ENCODE measurements at regions not wholly inside any gene's neighbourhood (a gene's known extent, or its start where the extent isn't known, plus 50 kb on each side); places are given as distances from the start of the nearest gene placed in this dataset.

DNA sequence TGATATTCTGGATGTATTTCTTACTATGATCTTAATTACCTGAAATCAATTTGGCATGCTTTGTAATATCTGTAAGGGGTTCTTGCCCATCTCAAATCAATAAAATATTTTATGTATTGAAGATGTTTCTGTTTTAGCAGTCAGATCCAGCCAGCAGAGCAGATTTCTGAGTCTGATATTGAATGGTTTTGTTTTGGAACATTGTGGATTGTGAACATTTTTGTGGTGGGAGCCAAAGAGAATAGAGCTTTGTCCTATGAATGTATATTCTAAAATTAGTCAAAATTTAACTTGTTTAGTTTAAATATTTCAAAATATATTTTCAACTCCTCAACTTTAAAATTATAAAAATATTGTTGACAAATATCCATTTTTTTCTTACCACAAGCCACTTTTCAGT is 197.0 kb downstream of the UBE2E3 start:
- no peak overlapping the region for H3K27ac ChIP-seq (ENCODE audit: control insufficient read depth, insufficient read depth, low read length)
- dilution Hi-C loops (cut with MboI; ENCODE audit: extremely low pct_ligation_motif_present, low sequenced_read_pairs) = no loop called here
- no peaks in the 10 kb centered on the region for H3K4me1 ChIP-seq (ENCODE audit: control insufficient read depth, extremely low read depth, insufficient read depth, low read length)
- TF ChIP-seq, protein P1, sequence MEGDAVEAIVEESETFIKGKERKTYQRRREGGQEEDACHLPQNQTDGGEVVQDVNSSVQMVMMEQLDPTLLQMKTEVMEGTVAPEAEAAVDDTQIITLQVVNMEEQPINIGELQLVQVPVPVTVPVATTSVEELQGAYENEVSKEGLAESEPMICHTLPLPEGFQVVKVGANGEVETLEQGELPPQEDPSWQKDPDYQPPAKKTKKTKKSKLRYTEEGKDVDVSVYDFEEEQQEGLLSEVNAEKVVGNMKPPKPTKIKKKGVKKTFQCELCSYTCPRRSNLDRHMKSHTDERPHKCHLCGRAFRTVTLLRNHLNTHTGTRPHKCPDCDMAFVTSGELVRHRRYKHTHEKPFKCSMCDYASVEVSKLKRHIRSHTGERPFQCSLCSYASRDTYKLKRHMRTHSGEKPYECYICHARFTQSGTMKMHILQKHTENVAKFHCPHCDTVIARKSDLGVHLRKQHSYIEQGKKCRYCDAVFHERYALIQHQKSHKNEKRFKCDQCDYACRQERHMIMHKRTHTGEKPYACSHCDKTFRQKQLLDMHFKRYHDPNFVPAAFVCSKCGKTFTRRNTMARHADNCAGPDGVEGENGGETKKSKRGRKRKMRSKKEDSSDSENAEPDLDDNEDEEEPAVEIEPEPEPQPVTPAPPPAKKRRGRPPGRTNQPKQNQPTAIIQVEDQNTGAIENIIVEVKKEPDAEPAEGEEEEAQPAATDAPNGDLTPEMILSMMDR (optimal IDR thresholded peaks at IDR 0.05 in 1 of 3, IDR thresholded peaks at IDR 0.05 in 1 of 3, conservative IDR thresholded peaks at IDR 0.05 in 1 of 3; ENCODE audit: extremely low read depth in 1 of 3, insufficient read depth in 2 of 3, low read length in 3 of 3) = no peak
- no peak for TF ChIP-seq EZH2 (IDR thresholded peaks at IDR 0.05; ENCODE audit: low read length)
- DNase-seq (ENCODE audit: low read depth, low spot score) = no peak
- no peak overlapping the region for H3K4me3 ChIP-seq (ENCODE audit: control insufficient read depth in 2 of 3, extremely low read depth in 1 of 3, insufficient read depth in 2 of 3, low read depth in 1 of 3, low read length in 3 of 3)
- FAIRE-seq = no peak
- no peak overlapping the region for H2AFZ ChIP-seq (ENCODE audit: control insufficient read depth, low read length)
- H4K20me1 ChIP-seq (ENCODE audit: control insufficient read depth, extremely low read depth, insufficient read depth, low read length) = no peaks in the 10 kb centered on the region
- no peaks in the 10 kb centered on the region for H3K9me1 ChIP-seq (ENCODE audit: control insufficient read depth, extremely low read depth, insufficient read depth, low read length)
- H3K36me3 ChIP-seq (ENCODE audit: control insufficient read depth in 2 of 2, extremely low read depth in 1 of 2, insufficient read depth in 2 of 2, low read length in 2 of 2) = no peaks in the 10 kb centered on the region
- H3K79me2 ChIP-seq (ENCODE audit: control insufficient read depth, insufficient read depth, low read length) = no peaks in the 10 kb centered on the region
- no peaks in the 10 kb centered on the region for H3K9me3 ChIP-seq (ENCODE audit: control insufficient read depth, low read depth, low read length)
- H3K27me3 ChIP-seq (ENCODE audit: control insufficient read depth, extremely low read depth, insufficient read depth, low read length) = no peaks in the 10 kb centered on the region
- H3K9ac ChIP-seq (ENCODE audit: control insufficient read depth, extremely low read depth, insufficient read depth, low read length) = no peak overlapping the region
- no peak overlapping the region for H3K4me2 ChIP-seq (ENCODE audit: control insufficient read depth, extremely low read depth, insufficient read depth, low read depth, low read length)

DNA sequence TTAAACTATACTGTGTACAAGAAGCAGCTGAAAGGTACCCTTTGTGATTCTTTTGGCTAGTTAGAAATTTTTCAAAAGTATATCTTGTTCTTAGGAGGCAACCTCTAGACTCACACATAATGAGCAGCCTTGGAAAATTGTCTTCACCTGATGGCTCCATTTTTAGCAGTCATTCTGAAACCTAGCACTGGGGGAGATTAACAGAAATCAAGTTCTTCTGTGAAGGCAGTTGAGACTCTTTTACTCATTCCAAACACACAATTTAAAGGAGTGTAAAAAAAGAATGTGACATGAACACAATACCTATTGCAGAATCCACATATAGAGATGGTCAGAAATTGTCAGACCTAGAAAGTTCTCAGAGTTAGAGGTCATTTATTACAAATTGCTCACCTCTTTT is 197.7 kb downstream of the UBE2E3 start:
- FAIRE-seq = no peak
- H3K79me2 ChIP-seq (ENCODE audit: control insufficient read depth, insufficient read depth, low read length) = no peaks in the 10 kb centered on the region
- dilution Hi-C loops (cut with MboI; ENCODE audit: extremely low pct_ligation_motif_present, low sequenced_read_pairs) = no loop called here

More for the DNA sequence above, 197.7 kb downstream of the UBE2E3 start:
- no peak overlapping the region for H3K27ac ChIP-seq (ENCODE audit: control insufficient read depth, insufficient read depth, low read length)
- H4K20me1 ChIP-seq (ENCODE audit: control insufficient read depth, extremely low read depth, insufficient read depth, low read length) = no peaks in the 10 kb centered on the region
- no peaks in the 10 kb centered on the region for H3K9me3 ChIP-seq (ENCODE audit: control insufficient read depth, low read depth, low read length)
- H3K4me3 ChIP-seq (ENCODE audit: control insufficient read depth in 2 of 3, extremely low read depth in 1 of 3, insufficient read depth in 2 of 3, low read depth in 1 of 3, low read length in 3 of 3) = no peak overlapping the region
- no peaks in the 10 kb centered on the region for H3K9me1 ChIP-seq (ENCODE audit: control insufficient read depth, extremely low read depth, insufficient read depth, low read length)
- H3K4me2 ChIP-seq (ENCODE audit: control insufficient read depth, extremely low read depth, insufficient read depth, low read depth, low read length) = no peak overlapping the region
- no peaks in the 10 kb centered on the region for H3K27me3 ChIP-seq (ENCODE audit: control insufficient read depth, extremely low read depth, insufficient read depth, low read length)
- no peak overlapping the region for H3K9ac ChIP-seq (ENCODE audit: control insufficient read depth, extremely low read depth, insufficient read depth, low read length)
- no peak for DNase-seq (ENCODE audit: low read depth, low spot score)
- no peaks in the 10 kb centered on the region for H3K36me3 ChIP-seq (ENCODE audit: control insufficient read depth in 2 of 2, extremely low read depth in 1 of 2, insufficient read depth in 2 of 2, low read length in 2 of 2)
- no peaks in the 10 kb centered on the region for H3K4me1 ChIP-seq (ENCODE audit: control insufficient read depth, extremely low read depth, insufficient read depth, low read length)
- TF ChIP-seq, protein P1 (optimal IDR thresholded peaks at IDR 0.05 in 1 of 3, IDR thresholded peaks at IDR 0.05 in 1 of 3, conservative IDR thresholded peaks at IDR 0.05 in 1 of 3; ENCODE audit: extremely low read depth in 1 of 3, insufficient read depth in 2 of 3, low read length in 3 of 3) = no peak
- TF ChIP-seq EZH2 (IDR thresholded peaks at IDR 0.05; ENCODE audit: low read length) = no peak
- H2AFZ ChIP-seq (ENCODE audit: control insufficient read depth, low read length) = no peak overlapping the region
